Osteoblast (primary cell): ENCODE measurements at regions not wholly inside any gene's neighbourhood (a gene's known extent, or its start where the extent isn't known, plus 50 kb on each side); places are given as distances from the start of the nearest gene placed in this dataset.
A peak's percentile ranks its signal among the peaks of the same experiment; 100 is the strongest.

ENCODE experiments used
- DNase-seq: peaks from one replicate; pipeline ENCODE4 v3.0.0; 2011; ENCODE audit warnings: low spot score, mixed read lengths; ENCODE audit not compliant: insufficient read length; ENCODE audit errors: missing footprints
- H2AFZ ChIP-seq: 2 replicates; pipeline ENCODE4 v1.6.0; 2011; ENCODE audit warnings: mild to moderate bottlenecking, low read length
- H3K27ac ChIP-seq: 2 replicates; pipeline ENCODE4 v1.5.1; 2011; ENCODE audit warnings: mild to moderate bottlenecking, low read depth, low read length, moderate library complexity
- H3K27me3 ChIP-seq: 2 replicates; pipeline ENCODE4 v1.6.0; 2012; ENCODE audit warnings: mild to moderate bottlenecking, control low read depth, inconsistent platforms, low read length, moderate library complexity; ENCODE audit not compliant: insufficient read depth
- H3K36me3 ChIP-seq: 2 replicates; pipeline ENCODE4 v1.5.1; 2011; ENCODE audit warnings: mild to moderate bottlenecking, low read length, control low read depth, moderate library complexity; ENCODE audit not compliant: insufficient read depth
- H3K4me1 ChIP-seq: 2 replicates; pipeline ENCODE4 v1.5.1; 2011; ENCODE audit warnings: mild to moderate bottlenecking, low read length, control low read depth, moderate library complexity; ENCODE audit not compliant: insufficient read depth
- H3K4me2 ChIP-seq: 2 replicates; pipeline ENCODE4 v1.6.0; 2011; ENCODE audit warnings: mild to moderate bottlenecking, low read length; ENCODE audit not compliant: insufficient read depth
- H3K4me3 ChIP-seq: fragments of 200-600 bp; sonication (generic); 3 replicates; pipeline ENCODE4 v1.5.1; 2012; ENCODE audit warnings: mild to moderate bottlenecking, low read length, inconsistent platforms; ENCODE audit not compliant: insufficient read depth
- H3K79me2 ChIP-seq: 2 replicates; pipeline ENCODE4 v1.6.0; 2012; ENCODE audit warnings: mild to moderate bottlenecking, low read length, control low read depth, inconsistent platforms; ENCODE audit not compliant: insufficient read depth
- H3K9me3 ChIP-seq: 2 replicates; pipeline ENCODE4 v1.5.1; 2011; ENCODE audit warnings: low read depth, low read length, control low read depth
- H4K20me1 ChIP-seq: 2 replicates; pipeline ENCODE4 v1.6.0; 2012; ENCODE audit warnings: mild to moderate bottlenecking, low read length, control low read depth; ENCODE audit not compliant: insufficient read depth
- CTCF ChIP-seq: IDR thresholded peaks from 2 replicates; pipeline ENCODE4 v1.5.1; 2011; ENCODE audit warnings: mild to moderate bottlenecking, low read depth, low read length, moderate library complexity; ENCODE audit errors: extremely low read depth

- peak overlapping the region; percentile 69 for H2AFZ ChIP-seq
- H3K27me3 ChIP-seq: no peaks in the 10 kb centered on the region
- no peak overlapping the region for H3K4me2 ChIP-seq
- no peaks in the 10 kb centered on the region for H3K4me1 ChIP-seq
- no peaks in the 10 kb centered on the region for H3K36me3 ChIP-seq
- no peak for DNase-seq
- no peaks in the 10 kb centered on the region for H3K79me2 ChIP-seq
- TF ChIP-seq CTCF: no peak
- H4K20me1 ChIP-seq: no peaks in the 10 kb centered on the region
- H3K9me3 ChIP-seq: no peaks in the 10 kb centered on the region
- no peak overlapping the region for H3K4me3 ChIP-seq
- no peak overlapping the region for H3K27ac ChIP-seq
These were observed 425.6 kb downstream of the PCDH18 start for GRCh38 chr4:137106733-137107132.

- no peaks in the 10 kb centered on the region for H3K4me1 ChIP-seq
- H2AFZ ChIP-seq: no peak overlapping the region
- no peaks in the 10 kb centered on the region for H3K36me3 ChIP-seq
- no peaks in the 10 kb centered on the region for H3K9me3 ChIP-seq
- no peak overlapping the region for H3K4me2 ChIP-seq
- no peak overlapping the region for H3K27ac ChIP-seq
- no peak overlapping the region for H3K4me3 ChIP-seq
- no peaks in the 10 kb centered on the region for H4K20me1 ChIP-seq
- H3K27me3 ChIP-seq: no peaks in the 10 kb centered on the region
- no peaks in the 10 kb centered on the region for H3K79me2 ChIP-seq
- DNase-seq: no peak
- no peak for TF ChIP-seq CTCF
These were observed 426.0 kb downstream of the PCDH18 start for GRCh38 chr4:137106287-137106686.

GRCh38 chr4:137090951-137091350, 441.3 kb downstream of the PCDH18 start:
- no peaks in the 10 kb centered on the region for H3K9me3 ChIP-seq
- no peak for TF ChIP-seq CTCF

GRCh38 chr4:137083571-137084135, 448.6 kb downstream of the PCDH18 start:
- Histone ChIP-seq H3K36me3 (no peaks in the 10 kb centered on the region), H3K9me3 (no peaks in the 10 kb centered on the region), H3K4me3 (no peak overlapping the region), H3K4me1 (no peaks in the 10 kb centered on the region), H3K27me3 (no peaks in the 10 kb centered on the region), H3K27ac (no peak overlapping the region), H3K4me2 (no peak overlapping the region), H3K79me2 (no peaks in the 10 kb centered on the region), H4K20me1 (no peaks in the 10 kb centered on the region), H2AFZ (peak overlapping the region; percentile 30)
- DNase-seq: no peak
- TF ChIP-seq CTCF: no peak

More at GRCh38 chr4:137090951-137091350, 441.3 kb downstream of the PCDH18 start:
- DNase-seq: no peak
- H3K4me1 ChIP-seq: no peaks in the 10 kb centered on the region
- H3K27me3 ChIP-seq: no peaks in the 10 kb centered on the region
- H3K27ac ChIP-seq: no peak overlapping the region
- H2AFZ ChIP-seq: no peak overlapping the region
- no peak overlapping the region for H3K4me2 ChIP-seq
- H3K79me2 ChIP-seq: no peaks in the 10 kb centered on the region
- no peaks in the 10 kb centered on the region for H4K20me1 ChIP-seq
- no peak overlapping the region for H3K4me3 ChIP-seq
- no peaks in the 10 kb centered on the region for H3K36me3 ChIP-seq
